Umbilical cord (tissue), 1 donor: ENCODE measurements at regions not wholly inside any gene's neighbourhood (a gene's known extent, or its start where the extent isn't known, plus 50 kb on each side); places are given as distances from the start of the nearest gene placed in this dataset.

ENCODE experiments used
- DNase-seq: peaks from one replicate; pipeline ENCODE4 v3.0.0-alpha.2; 2015; ENCODE audit warnings: low spot score

DNA sequence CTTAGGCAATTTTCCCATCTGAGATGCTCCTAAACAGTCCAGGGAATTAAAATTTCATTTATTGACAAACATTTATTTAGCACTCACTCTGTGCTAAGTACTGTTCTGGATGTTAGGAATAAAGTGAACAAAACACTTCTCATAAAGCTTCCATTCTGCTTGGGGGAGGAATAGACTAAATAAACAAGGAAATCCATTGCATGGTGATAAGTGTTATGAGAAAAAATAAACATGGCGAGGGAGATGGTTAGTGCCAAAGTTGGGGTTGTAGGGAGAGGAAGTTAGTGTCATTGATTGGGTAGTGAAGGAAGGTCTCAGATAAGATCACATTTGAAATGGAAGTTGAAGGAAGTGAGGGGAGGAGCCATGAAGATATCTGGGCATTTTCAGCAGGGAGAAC, 72.2 kb upstream of the CES5A start:
- no peak for DNase-seq

DNA sequence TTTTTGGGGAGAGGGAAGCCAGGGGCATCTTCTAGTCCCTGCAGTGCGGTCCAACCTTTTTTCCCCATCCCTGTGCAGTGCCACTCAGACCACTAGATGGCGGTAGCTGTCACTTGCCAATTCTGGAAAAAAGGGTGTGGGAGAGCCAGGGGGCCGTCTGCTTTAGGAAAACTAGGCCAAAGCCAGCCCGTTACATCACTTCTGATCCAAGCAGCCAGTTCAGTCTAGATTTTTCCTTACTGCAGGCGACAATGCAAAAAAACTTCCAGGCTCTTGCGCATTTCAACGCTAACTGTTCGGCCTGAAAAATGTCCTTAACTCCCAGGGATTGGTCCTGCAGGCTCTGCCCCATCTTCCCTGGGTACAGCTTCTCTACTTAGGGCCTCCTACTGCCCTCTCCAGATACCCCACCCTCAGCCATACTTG, 69.2 kb upstream of the CES5A start:
- peak; percentile 92 for DNase-seq

DNA sequence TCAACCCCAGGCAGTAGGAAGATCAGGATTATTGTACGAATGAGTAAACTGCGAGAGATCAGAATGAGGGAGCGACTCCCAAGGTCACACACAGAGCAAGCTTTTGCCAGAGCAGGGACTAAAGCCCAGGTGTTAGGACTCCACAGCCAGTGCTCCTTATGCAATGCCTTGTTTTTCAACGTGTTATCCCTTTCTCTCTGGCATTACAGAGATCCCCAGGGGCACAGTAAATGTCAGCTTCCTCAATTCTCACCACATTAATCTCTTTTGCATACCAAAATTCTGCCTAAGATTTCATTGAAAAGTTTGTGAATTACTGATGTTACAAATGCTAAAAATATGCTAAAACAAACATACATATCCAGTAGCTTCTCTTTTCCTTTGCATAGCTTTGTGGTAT, 68.1 kb upstream of the CES5A start:
- peak; percentile 5 for DNase-seq

DNA sequence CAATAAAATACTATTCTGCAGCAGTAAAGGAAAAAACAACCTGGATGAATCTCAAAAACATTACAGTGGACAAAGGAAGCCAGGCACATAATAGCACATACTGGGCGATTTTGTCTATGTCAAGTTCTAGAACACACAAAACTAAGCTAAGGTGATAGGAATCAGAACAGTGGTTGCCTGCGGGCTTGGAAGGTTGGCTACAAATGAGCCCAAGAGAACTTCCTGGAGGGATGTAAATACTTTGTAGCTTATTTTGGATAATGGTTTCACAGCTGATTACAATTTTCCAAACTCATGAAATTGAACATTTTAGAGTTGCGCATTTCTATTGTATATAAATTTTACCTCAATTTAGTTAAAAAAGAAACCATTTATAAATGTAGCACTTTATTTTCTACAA, 67.6 kb upstream of the CES5A start:
- DNase-seq: no peak

DNA sequence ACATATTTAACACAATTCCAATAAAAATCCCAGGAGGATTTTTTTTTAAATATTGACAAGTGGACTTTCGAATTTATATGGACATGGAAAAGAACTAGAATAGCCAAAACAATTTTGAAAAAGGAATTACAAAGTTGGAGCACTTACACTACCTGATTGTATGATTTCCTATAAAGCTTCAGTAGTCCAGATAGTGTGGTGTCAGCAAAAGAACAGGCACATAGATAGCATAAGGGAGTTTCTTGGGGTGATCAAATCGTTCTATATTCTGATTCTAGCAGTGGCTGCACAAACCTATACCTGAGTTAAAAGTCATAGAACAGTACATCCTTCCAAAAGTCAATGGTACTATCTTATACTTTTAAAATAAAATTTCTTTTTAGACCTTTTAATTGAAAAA, 66.4 kb upstream of the CES5A start:
- no peak for DNase-seq

DNA sequence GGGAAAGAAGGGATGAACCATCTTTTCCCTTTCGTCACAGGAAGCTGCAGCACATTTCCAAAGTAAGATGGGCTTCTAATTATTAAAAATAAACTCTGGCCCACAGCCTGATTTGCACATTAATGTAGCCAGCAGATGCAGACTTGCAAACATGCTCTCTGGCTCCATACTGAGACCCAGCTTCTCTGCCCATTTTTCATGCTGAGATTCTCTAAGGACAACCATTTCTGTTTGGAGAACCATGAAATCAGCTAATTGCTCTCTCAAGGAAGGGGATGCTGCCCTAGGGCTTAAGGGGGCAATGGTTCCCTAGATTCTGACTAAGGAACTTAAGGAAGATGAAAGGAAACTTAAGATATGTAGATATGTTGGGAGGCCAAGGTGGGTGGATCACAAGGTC, 63.0 kb upstream of the CES5A start:
- no peak for DNase-seq

DNA sequence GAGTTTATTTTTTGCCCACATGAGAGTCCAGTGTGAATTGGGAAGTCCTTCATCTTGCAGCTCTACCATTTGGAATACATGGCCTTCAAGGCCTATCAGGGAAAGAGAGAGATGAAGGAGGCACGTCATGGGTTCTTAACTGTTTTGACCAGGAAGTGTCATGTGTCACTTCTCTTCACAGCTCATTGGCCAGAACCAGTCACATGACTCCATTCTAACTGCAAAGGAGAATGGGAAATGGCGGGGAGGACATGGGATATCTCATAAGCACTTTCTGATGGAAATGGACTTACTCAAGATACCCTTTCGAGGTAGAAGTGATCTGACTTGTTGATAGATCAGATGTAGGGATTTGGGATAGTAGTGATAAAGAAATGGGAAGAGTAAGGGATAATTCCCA, 57.9 kb upstream of the CES5A start:
- DNase-seq: no peak

DNA sequence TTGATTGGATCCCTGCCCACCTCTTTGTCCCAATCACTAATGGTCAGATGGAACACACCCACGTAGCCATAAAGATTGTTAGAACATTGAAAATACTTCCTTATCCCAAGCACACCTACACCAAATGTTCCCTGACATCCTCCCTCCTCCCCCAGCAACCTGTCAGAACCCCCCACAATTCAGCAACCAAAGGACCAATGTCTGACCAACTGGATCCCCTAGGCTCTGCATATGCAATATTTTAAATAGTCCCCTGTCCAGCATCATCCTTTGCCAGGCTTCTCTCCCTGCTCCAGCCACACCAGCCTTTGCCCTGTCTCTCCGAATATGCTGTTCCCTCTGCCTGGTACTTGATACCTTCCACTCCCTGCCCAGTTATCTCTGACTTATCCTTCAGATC, 54.9 kb upstream of the CES5A start:
- DNase-seq: no peak

DNA sequence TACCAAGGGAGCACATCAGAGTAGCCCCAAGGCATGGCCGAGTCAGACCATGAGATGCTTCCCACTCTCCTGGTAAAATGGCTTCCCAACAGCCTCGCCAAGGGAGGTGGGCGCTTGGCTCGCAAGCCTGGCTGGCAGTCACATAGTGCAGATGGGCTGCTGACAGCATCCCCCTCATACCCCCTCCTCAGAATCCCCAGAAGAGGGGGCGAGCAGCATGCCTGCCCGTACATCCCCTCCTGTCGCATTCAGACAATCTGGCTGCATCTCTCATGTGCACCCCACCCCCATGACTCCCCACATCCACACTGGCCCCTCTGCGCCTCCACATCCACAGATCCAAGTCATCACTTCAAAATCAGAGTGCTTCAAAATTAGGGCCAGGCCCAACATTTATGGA, 54.0 kb upstream of the CES5A start:
- no peak for DNase-seq

DNA sequence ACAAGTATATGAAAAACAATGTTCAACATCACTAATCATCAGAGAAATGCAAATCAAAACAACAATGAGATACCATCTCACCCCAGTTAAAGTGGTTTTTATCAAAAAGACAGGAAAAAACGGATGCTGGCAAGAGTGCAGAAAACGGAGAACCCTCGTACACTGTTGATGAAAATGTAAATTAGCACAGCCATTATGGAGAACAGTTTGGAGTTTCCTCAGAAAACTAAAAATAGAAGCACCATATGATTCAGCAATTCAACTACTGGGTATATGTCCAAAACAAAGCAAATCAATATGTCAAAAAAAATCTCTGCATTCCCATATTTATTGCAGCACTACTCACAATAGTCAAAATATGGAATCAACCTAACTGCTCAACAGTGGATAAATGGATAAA, 50.1 kb upstream of the CES5A start:
- DNase-seq: no peak
